ENCODE measurements at regions not wholly inside any gene's neighbourhood (a gene's known extent, or its start where the extent isn't known, plus 50 kb on each side); places are given as distances from the start of the nearest gene placed in this dataset.

- TF ChIP-seq EZH2phosphoT487 (IDR thresholded peaks at IDR 0.05; ENCODE audit: borderline replicate concordance, low read length): no peak
- TF ChIP-seq, protein P1, sequence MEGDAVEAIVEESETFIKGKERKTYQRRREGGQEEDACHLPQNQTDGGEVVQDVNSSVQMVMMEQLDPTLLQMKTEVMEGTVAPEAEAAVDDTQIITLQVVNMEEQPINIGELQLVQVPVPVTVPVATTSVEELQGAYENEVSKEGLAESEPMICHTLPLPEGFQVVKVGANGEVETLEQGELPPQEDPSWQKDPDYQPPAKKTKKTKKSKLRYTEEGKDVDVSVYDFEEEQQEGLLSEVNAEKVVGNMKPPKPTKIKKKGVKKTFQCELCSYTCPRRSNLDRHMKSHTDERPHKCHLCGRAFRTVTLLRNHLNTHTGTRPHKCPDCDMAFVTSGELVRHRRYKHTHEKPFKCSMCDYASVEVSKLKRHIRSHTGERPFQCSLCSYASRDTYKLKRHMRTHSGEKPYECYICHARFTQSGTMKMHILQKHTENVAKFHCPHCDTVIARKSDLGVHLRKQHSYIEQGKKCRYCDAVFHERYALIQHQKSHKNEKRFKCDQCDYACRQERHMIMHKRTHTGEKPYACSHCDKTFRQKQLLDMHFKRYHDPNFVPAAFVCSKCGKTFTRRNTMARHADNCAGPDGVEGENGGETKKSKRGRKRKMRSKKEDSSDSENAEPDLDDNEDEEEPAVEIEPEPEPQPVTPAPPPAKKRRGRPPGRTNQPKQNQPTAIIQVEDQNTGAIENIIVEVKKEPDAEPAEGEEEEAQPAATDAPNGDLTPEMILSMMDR (IDR thresholded peaks at IDR 0.05; ENCODE audit: low read depth, low read length, poor library complexity, severe bottlenecking): no peak
Measured at GRCh38 chr22:48407256-48407955, 1420.3 kb downstream of the BRD1 start.
